ENCODE measurements at regions not wholly inside any gene's neighbourhood (a gene's known extent, or its start where the extent isn't known, plus 50 kb on each side); places are given as distances from the start of the nearest gene placed in this dataset.

DNA sequence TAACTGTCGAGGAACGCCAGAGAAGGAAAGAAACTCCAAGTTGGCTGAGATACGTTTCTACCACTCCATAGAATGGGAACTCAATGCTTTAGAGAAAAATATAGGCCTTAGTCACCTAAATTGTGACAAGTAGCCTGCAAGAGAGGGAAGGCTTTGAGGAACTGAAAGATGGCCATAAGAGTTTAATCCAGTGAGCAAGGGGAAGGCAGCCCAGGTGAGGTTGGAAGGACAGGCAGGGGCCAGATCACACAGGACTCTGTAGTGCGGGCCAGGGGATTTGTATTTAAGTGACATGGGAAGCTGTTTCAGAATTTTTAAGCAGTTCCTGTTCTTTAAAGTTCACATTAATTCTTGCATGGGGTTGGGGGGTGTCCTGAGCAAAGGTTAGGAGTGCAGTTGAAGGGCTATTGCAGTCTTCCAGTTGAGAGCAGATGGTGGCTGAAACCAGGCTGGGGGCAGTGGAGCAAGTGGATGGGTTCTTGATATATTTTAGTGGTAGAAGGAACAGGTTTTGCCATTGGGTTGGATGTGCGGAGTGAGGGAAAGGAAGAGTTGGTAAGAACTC lies 138.9 kb upstream of the PELI1 start:
- Histone ChIP-seq H4K91ac (replicated peaks; ENCODE audit: insufficient read length, low read length) (no peak overlapping the region), H4K8ac (ENCODE audit: extremely low read depth, insufficient read depth, low read length) (no peak overlapping the region), H3K4me3 (ENCODE audit: extremely low read depth in 1 of 4, insufficient read depth in 2 of 4, low read depth in 3 of 4, low read length in 4 of 4) (no peak overlapping the region), H3K23ac (ENCODE audit: insufficient read length) (no peak overlapping the region), H3K56ac (replicated peaks; ENCODE audit: insufficient read length, low read depth, low read length) (no peak overlapping the region), H3K4me1 (replicated peaks in 1 of 4; ENCODE audit: control insufficient read depth in 3 of 4, insufficient read depth in 4 of 4, low read length in 3 of 4) (peaks cover 4 to 18% (median 12%) of the 10 kb centered on the region in 4 experiments), H3K79me2 (ENCODE audit: control insufficient read depth in 1 of 2, insufficient read depth in 2 of 2, low read length in 2 of 2) (no peaks in the 10 kb centered on the region), H3K79me1 (ENCODE audit: low read depth, low read length) (peaks cover 2% of the 10 kb centered on the region; the same call in 1 of the 2 replicates), H4K5ac (ENCODE audit: insufficient read length, low read depth, low read length) (no peak overlapping the region), H3K18ac (ENCODE audit: extremely low read depth, low read length) (no peak overlapping the region), H3K23me2 (ENCODE audit: low read depth, low read length) (no peaks in the 10 kb centered on the region; the same call in 1 of the 2 replicates), H3K4ac (replicated peaks; ENCODE audit: insufficient read length, low read depth, low read length) (no peak overlapping the region), H3K9me3 (ENCODE audit: insufficient read depth in 2 of 2, low read depth in 1 of 2, low read length in 1 of 2) (no peaks in the 10 kb centered on the region), H2AK5ac (ENCODE audit: low read depth, low read length) (peak overlapping the region; percentile 58; the same call in 1 of the 2 replicates), H3K27me3 (replicated peaks in 1 of 4; ENCODE audit: control insufficient read depth in 3 of 4, extremely low read depth in 1 of 4, insufficient read depth in 3 of 4, low read length in 3 of 4) (no peaks in the 10 kb centered on the region), H2AFZ (ENCODE audit: low read length) (no peak overlapping the region), H2BK120ac (replicated peaks; ENCODE audit: low read depth, low read length) (no peak overlapping the region), H3K9ac (replicated peaks in 1 of 4; ENCODE audit: extremely low read depth in 1 of 4, low read depth in 3 of 4, low read length in 3 of 4) (no peak overlapping the region), H3K14ac (ENCODE audit: insufficient read length) (no peak overlapping the region), H2BK15ac (ENCODE audit: low read length) (no peak overlapping the region), H3K4me2 (ENCODE audit: insufficient read depth in 1 of 2, low read depth in 2 of 2, low read length in 2 of 2) (no peak overlapping the region), H3K27ac (ENCODE audit: low read depth, low read length) (no peak overlapping the region), H2BK5ac (ENCODE audit: low read depth, low read length) (no peak overlapping the region), H2BK20ac (ENCODE audit: low read length) (0 out of 2 replicates have a peak overlapping the region, but pooled peaks have one; percentile 40), H4K20me1 (replicated peaks in 1 of 2; ENCODE audit: control insufficient read depth in 1 of 2, insufficient read depth in 2 of 2, low read length in 2 of 2) (peaks cover 0 to 6% of the 10 kb centered on the region in 2 experiments), H2BK12ac (ENCODE audit: low read depth, low read length) (0 out of 2 replicates have a peak overlapping the region, but pooled peaks have one; percentile 89), H3K36me3 (ENCODE audit: control insufficient read depth in 2 of 4, insufficient read depth in 4 of 4, low read length in 3 of 4) (no peaks in the 10 kb centered on the region)
- DNase-seq (ENCODE audit: low read depth in 1 of 2, low spot score in 2 of 2) (no peak), FAIRE-seq (no peak)
- WGBS, 2 experiments (ENCODE audit: extremely low coverage in 1 of 2, insufficient coverage in 1 of 2, insufficient read length in 1 of 2, insufficient replicate concordance in 2 of 2, low coverage in 1 of 2, low lambda C conversion rate in 2 of 2, missing lambda C conversion rate in 1 of 2): 91 to 100% methylated on average over 1 to 5 of the region's 5 CpGs
- ChIA-PET POLR2A (ENCODE audit: partially characterized antibody) (interaction anchor here (1.3 kb wide), 1 partner anchor 32 kb away, joined by 3 read pairs; no protein-coding TSS in a partner anchor), CTCF (ENCODE audit: partially characterized antibody) (interaction anchor here (2.1 kb wide), 1 partner anchor 29 kb away, joined by 5 read pairs; no protein-coding TSS in a partner anchor)
- no peak for TF ChIP-seq TAF1 (IDR thresholded peaks at IDR 0.05; ENCODE audit: low read depth, low read length)
- no peak for TF ChIP-seq MAFK (IDR thresholded peaks at IDR 0.05; ENCODE audit: low read depth, low read length)
- TF ChIP-seq TAF7 (optimal IDR thresholded peaks at IDR 0.05; ENCODE audit: borderline replicate concordance, low read depth, low read length): no peak
- no peak for TF ChIP-seq EZH2 (IDR thresholded peaks at IDR 0.05; ENCODE audit: low read depth, low read length, severe bottlenecking)
- TF ChIP-seq, protein P1, sequence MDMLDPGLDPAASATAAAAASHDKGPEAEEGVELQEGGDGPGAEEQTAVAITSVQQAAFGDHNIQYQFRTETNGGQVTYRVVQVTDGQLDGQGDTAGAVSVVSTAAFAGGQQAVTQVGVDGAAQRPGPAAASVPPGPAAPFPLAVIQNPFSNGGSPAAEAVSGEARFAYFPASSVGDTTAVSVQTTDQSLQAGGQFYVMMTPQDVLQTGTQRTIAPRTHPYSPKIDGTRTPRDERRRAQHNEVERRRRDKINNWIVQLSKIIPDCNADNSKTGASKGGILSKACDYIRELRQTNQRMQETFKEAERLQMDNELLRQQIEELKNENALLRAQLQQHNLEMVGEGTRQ (IDR thresholded peaks at IDR 0.05; ENCODE audit: low read length): no peak
- no peak for TF ChIP-seq GABPA (IDR thresholded peaks at IDR 0.05; ENCODE audit: borderline replicate concordance, insufficient read depth, low read length)
- TF ChIP-seq, protein P2, sequence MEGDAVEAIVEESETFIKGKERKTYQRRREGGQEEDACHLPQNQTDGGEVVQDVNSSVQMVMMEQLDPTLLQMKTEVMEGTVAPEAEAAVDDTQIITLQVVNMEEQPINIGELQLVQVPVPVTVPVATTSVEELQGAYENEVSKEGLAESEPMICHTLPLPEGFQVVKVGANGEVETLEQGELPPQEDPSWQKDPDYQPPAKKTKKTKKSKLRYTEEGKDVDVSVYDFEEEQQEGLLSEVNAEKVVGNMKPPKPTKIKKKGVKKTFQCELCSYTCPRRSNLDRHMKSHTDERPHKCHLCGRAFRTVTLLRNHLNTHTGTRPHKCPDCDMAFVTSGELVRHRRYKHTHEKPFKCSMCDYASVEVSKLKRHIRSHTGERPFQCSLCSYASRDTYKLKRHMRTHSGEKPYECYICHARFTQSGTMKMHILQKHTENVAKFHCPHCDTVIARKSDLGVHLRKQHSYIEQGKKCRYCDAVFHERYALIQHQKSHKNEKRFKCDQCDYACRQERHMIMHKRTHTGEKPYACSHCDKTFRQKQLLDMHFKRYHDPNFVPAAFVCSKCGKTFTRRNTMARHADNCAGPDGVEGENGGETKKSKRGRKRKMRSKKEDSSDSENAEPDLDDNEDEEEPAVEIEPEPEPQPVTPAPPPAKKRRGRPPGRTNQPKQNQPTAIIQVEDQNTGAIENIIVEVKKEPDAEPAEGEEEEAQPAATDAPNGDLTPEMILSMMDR (IDR thresholded peaks at IDR 0.05; ENCODE audit: control extremely low read depth in 1 of 3, insufficient read depth in 1 of 3, low read depth in 1 of 3, low read length in 3 of 3): no peak
- TF ChIP-seq JUND (IDR thresholded peaks at IDR 0.05; ENCODE audit: low read length): no peak
- TF ChIP-seq CEBPB (IDR thresholded peaks at IDR 0.05; ENCODE audit: low read depth, low read length): no peak
- TF ChIP-seq HDAC6 (IDR thresholded peaks at IDR 0.05; ENCODE audit: low read depth, low read length): no peak

Data from H1 (cell line).